ENCODE measurements at regions not wholly inside any gene's neighbourhood (a gene's known extent, or its start where the extent isn't known, plus 50 kb on each side); places are given as distances from the start of the nearest gene placed in this dataset.

DNA sequence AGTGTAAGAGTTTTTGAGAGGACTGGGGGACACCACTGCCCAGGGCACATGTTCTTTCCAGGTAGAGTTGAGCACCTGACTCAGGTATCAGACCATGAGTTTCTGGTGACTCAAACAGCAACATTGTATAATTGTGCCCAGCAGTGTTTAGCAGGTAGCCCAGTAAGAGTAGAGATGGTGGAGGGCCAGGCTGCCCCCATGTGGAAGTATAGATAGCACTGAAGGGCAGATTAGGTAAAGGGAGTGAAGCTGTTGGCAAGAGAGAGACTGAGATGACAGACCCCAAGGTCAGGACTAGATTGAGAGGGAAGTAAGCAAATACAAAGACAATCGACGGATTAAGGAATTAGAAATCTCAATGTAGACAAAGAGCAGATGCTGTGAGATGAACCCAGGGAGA, 74.6 kb downstream of the TRIM42 start:
- in situ Hi-C loops (cut with MboI; ENCODE audit: low pct_unique_long_range_greater_than_20kb, low sequenced_read_pairs) = no loop called here
- no peak for DNase-seq

DNA sequence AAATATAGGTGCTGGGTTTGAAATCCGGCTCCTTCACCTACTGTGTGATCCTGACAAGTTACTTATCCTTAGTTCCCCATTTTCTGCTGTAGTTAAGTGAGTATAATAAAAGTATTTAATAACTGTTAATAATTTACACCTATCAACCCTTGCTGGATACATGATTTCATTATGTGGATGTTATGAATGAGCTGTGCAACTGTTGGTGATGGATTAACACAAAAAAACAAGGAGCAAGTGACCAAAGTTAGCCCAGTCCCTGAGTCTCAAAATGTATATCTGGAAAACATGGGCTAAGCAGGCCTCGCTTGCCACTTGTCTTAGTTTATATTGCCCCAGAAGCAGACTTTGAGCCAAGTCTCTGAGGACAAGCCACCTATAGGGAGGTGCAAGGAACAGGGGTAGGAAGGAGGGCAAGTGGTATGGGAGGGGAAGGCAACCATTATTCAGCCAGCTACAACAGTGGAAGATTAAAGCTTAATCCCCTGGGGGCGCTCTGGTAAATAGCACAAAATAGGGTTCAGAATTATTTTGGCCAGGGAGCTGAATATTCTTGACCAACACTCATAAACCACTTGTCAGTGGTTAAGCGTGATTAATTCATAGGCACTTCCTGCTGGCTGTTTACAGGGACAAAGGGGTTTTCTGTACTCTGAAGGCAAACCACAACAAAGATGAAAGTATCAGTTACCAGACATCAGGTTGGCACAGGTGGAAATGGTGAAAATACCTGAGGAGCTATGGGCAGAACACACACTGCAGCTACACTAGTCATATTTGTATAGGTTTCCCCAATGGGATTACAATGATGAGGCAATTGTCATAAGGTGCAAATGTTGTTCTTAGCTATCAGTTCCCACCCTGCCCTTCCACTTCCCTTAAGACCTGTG, 76.2 kb downstream of the TRIM42 start:
- in situ Hi-C loops (cut with MboI; ENCODE audit: low pct_unique_long_range_greater_than_20kb, low sequenced_read_pairs) = no loop called here
- no peak for DNase-seq

GRCh38 chr3:140754936-140755335, 77.1 kb downstream of the TRIM42 start:
- in situ Hi-C loops (cut with MboI; ENCODE audit: low pct_unique_long_range_greater_than_20kb, low sequenced_read_pairs) = no loop called here
- no peak for DNase-seq

GRCh38 chr3:140756240-140757016, 78.6 kb downstream of the TRIM42 start:
- DNase-seq = no peak
- in situ Hi-C loops (cut with MboI; ENCODE audit: low pct_unique_long_range_greater_than_20kb, low sequenced_read_pairs) = no loop called here

DNA sequence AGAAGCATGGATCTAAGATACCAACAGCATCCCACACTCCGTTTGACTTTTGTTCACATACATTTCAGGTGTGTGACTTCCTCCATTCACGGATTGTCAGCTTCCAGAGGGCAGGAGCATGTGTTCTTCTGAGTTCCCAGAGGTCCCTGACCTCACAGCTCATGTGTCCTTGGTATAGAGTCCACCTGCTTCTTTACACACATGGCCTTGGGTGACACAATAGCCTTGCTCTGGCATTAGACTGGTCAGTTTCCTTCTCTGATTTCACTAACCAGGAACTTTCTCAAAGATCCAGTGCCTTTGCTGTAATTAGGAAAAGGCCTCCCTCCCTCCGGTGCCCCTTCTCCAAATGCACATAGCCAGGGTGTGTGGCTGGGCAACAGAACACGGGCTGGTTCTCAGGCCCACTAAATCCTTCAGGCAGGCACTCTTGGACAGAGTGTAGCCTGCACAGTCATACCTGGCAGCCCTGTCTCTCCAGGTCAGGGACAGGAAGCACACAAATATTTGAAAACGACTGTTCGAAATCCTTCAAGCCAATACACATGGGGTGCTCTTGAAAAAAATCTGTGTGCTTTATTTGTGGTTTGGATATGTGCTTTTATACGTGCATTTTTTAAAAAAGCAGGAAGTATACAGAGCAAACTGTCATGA, 81.1 kb downstream of the TRIM42 start:
- in situ Hi-C loops (cut with MboI; ENCODE audit: low pct_unique_long_range_greater_than_20kb, low sequenced_read_pairs) = no loop called here
- DNase-seq = no peak

DNA sequence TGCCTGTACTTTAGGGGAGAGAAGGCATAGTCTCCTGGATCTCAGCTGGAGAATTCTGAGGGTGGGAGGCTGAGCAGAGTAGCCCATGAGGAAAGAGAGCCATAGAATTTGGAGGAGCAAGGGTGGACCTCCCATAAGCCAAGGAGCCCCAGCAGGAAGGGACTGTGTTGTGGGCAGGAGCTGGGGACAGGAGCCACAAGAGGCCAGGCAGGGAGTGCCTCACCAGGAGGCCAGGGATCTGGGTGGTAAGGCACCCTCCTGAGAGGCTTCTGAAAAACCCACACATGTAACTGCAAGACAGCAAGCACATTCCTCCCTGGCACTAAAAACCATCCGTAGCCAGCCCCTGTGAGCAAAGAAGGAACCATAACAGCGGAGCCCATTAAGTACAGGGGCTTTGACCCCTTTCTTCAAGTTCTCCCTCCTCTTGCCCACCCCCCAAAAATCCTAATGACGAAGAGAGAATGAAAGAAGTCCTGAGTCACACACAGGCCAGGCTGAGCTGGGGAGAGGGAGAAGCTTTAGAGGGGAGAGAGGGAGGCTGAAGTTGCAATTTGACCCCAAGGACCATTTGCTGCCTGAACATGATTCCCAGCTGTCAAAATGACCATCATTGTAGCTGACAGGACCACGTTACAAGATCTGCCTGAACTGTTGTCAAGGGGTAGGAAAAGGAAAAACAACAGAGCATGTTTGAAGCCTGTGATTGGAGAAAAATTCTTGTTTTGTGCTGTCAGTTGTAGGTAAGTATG, 82.6 kb downstream of the TRIM42 start:
- DNase-seq = no peak
- in situ Hi-C loops (cut with MboI; ENCODE audit: low pct_unique_long_range_greater_than_20kb, low sequenced_read_pairs) = no loop called here

DNA sequence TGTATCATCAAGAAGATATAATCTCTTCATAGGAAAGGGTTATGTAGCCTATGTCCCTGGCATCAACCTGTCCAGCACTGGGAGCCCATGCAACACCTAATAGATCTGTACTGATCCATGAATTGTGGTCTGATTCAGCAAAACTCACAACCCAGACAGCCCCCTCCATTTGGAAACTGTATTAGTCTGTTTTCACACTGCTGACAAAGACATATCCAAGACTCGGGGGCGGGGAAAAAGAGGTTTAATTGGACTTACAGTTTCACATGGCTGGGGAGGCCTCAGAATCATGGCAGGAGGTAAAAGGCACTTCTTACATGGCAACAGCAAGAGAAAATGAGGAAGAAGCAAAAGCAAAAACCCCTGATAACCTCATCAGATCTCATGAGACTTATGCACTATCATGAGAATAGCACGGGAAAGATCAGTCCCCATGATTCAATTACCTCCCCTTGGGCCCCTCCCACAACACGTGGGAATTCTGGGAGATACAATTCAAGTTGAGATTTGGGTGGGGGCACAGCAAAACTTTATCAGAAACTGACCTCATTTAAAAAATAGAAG, 83.3 kb downstream of the TRIM42 start:
- in situ Hi-C loops (cut with MboI; ENCODE audit: low pct_unique_long_range_greater_than_20kb, low sequenced_read_pairs) = no loop called here
- DNase-seq = no peak

DNA sequence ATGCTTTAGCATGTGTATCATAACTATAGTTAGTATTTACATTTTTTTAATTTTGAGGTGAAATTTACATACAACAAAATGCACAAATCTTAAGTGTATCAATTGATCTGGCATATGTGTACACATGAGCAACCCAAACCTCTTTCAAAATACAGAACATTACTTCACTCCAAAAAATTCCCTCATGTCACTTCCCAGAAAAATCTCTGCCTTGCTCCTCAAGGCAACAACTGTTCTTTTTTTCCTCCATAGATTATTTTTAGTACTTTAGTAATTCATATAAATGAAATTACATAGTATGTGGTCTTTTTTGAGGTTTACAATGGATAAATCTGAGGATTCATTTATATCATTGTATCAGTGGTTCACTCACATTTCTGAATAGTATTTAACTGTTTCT, 84.9 kb downstream of the TRIM42 start:
- no peak for DNase-seq
- in situ Hi-C loops (cut with MboI; ENCODE audit: low pct_unique_long_range_greater_than_20kb, low sequenced_read_pairs) = no loop called here

DNA sequence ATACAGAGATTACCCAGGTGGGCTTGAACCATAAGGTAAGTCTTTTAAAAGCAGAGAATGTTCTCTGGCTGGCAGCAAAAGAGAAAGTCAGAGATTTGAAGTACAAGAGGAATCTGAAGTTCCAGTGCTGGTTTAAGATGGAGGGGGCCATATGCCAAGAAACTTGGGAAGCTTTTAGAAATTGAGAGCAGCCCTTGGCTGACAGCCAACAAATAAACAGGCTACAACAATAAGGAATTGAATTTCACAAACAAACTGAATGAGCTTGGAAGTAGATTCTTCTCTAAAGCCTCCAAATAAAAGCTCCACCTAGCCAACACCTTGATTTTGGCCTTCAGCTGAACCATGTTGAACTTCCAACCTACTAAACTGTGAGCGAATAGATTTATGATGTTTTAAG, 85.7 kb downstream of the TRIM42 start:
- in situ Hi-C loops (cut with MboI; ENCODE audit: low pct_unique_long_range_greater_than_20kb, low sequenced_read_pairs) = no loop called here

GRCh38 chr3:140765246-140765645, 87.4 kb downstream of the TRIM42 start:
- DNase-seq = no peak
- in situ Hi-C loops (cut with MboI; ENCODE audit: low pct_unique_long_range_greater_than_20kb, low sequenced_read_pairs) = no loop called here

More for the DNA sequence above, 85.7 kb downstream of the TRIM42 start:
- no peak for DNase-seq

DNA sequence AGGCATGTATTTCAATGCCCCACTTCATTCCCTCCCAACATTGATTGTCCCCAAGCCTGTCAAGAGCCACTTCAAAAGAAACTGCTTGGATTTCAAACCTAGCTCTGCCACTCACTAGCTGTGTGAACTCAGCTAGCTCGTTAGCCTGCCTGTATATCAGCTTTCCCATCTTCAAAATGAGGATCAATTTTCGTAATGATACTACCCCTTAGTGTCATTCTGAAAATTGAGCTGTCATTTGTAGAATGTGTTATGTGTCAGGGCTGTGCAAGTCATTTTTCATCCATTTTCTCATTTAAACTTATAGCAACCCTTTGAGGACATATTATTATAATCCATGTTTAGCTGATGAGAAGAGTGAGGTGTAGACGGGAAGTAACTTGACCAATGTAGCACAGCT, 88.6 kb downstream of the TRIM42 start:
- in situ Hi-C loops (cut with MboI; ENCODE audit: low pct_unique_long_range_greater_than_20kb, low sequenced_read_pairs) = no loop called here
- no peak for DNase-seq

GRCh38 chr3:140767566-140767965, 89.7 kb downstream of the TRIM42 start:
- DNase-seq = no peak
- in situ Hi-C loops (cut with MboI; ENCODE audit: low pct_unique_long_range_greater_than_20kb, low sequenced_read_pairs) = no loop called here

DNA sequence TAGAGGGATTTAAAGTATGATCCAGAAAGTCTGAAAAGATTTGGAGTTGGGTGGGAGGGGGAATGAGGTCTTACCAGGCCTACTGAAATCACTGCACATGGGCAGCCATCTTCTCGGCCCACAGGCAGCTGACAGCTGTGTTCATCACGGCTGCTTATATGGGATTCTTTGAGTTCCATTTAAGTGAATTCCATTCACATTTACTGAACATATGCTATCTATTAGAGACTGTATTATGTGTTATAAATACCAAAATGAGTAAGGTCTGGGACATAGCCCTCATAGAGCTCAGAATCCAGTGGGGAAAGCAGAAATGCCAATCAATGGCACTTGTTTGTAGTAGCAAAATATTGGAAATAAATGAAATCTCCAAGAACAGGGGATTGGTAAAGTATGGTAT, 91.1 kb downstream of the TRIM42 start:
- DNase-seq = no peak
- in situ Hi-C loops (cut with MboI; ENCODE audit: low pct_unique_long_range_greater_than_20kb, low sequenced_read_pairs) = no loop called here

- DNase-seq = no peak
- in situ Hi-C loops (cut with MboI; ENCODE audit: low pct_unique_long_range_greater_than_20kb, low sequenced_read_pairs) = no loop called here
Observed at GRCh38 chr3:140769951-140770350, 92.1 kb downstream of the TRIM42 start.

- in situ Hi-C loops (cut with MboI; ENCODE audit: low pct_unique_long_range_greater_than_20kb, low sequenced_read_pairs) = no loop called here
- DNase-seq = peak; percentile 0
Observed at GRCh38 chr3:140770977-140771667, 93.3 kb downstream of the TRIM42 start.

GRCh38 chr3:140777631-140778233, 99.9 kb downstream of the TRIM42 start:
- DNase-seq = no peak
- in situ Hi-C loops (cut with MboI; ENCODE audit: low pct_unique_long_range_greater_than_20kb, low sequenced_read_pairs) = no loop called here

- in situ Hi-C loops (cut with MboI; ENCODE audit: low pct_unique_long_range_greater_than_20kb, low sequenced_read_pairs) = no loop called here
- no peak for DNase-seq
Observed at GRCh38 chr3:140791368-140791767, 113.5 kb downstream of the TRIM42 start.

DNA sequence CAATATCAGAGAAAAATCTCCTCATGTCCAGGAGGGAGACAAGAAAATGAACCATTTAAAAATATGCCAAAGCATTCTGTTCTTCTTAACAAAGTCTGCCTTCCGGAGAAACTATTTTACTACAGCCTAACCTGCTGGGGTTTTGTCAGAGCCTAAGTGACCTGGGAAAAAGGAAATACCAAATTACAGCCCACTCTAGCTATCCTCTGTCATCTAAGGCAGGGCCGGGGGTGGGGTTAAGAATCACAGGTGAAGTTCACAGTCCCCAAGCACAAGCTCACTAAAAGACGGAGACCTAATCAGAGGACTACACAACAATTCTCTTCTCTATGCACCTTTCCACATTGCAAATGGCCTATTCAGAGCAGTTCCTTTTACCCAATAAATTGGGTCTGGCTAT, 116.6 kb downstream of the TRIM42 start:
- DNase-seq = no peak
- in situ Hi-C loops (cut with MboI; ENCODE audit: low pct_unique_long_range_greater_than_20kb, low sequenced_read_pairs) = no loop called here
